ES-I3 (cell line): ENCODE measurements at regions not wholly inside any gene's neighbourhood (a gene's known extent, or its start where the extent isn't known, plus 50 kb on each side); places are given as distances from the start of the nearest gene placed in this dataset.
"Not testable (repeated sequence)": the region's sequence is repeated elsewhere in the genome, so short reads cannot be mapped to it uniquely, and the experiment has no call there.

Experiments used
- H3K36me3 ChIP-seq: 2 replicates; pipeline ENCODE4 v1.6.1; 2013; ENCODE audit warnings: mild to moderate bottlenecking, low read length, control low read depth, moderate library complexity; ENCODE audit not compliant: insufficient read depth
- H3K4me1 ChIP-seq: 2 replicates; pipeline ENCODE4 v1.6.1; 2013; ENCODE audit warnings: mild to moderate bottlenecking, control low read depth, low read length; ENCODE audit not compliant: insufficient read depth
- H3K9ac ChIP-seq: 2 replicates; pipeline ENCODE4 v1.6.1; 2013; ENCODE audit warnings: low read depth, mild to moderate bottlenecking, low read length, moderate library complexity
- H3K9me3 ChIP-seq: 2 replicates; pipeline ENCODE4 v1.6.1; 2013; ENCODE audit warnings: mild to moderate bottlenecking, low read length, moderate library complexity; ENCODE audit not compliant: control insufficient read depth, insufficient read depth

GRCh38 chr6:98047164-98047563 lies 764.1 kb upstream of the MMS22L start:
- H3K36me3 ChIP-seq = no peaks in the 10 kb centered on the region; the same call in 1 of the 2 replicates
- H3K9me3 ChIP-seq = no peaks in the 10 kb centered on the region
- peaks cover 57% of the 10 kb centered on the region for H3K4me1 ChIP-seq
- H3K9ac ChIP-seq = no peak overlapping the region

- Histone ChIP-seq H3K9ac (no peak overlapping the region), H3K9me3 (no peaks in the 10 kb centered on the region), H3K4me1 (peaks cover 52% of the 10 kb centered on the region), H3K36me3 (no peaks in the 10 kb centered on the region; the same call in 1 of the 2 replicates)
These were observed 764.9 kb upstream of the MMS22L start for GRCh38 chr6:98047871-98048270.

DNA sequence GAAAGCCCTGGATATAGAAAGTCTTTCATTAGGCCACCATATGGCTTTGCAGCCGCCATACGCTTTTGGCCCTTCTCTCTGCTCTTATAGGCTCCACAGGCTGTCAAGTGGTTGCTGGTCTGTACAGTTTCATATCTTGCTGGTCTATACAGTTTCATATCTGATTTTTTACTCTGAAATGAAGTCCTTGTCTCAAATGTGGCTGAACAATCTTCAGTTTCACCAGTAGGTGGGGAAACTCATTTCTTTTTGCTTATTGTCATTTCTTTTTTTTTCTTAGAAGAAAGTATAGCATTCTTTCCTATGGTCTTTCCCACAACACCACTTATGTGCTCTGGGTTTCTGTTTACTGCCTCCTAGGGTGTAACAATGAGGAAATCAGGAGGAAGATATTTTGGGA lies 771.4 kb upstream of the MMS22L start:
- Histone ChIP-seq H3K36me3 (no peaks in the 10 kb centered on the region), H3K4me1 (peaks cover 5% of the 10 kb centered on the region), H3K9me3 (no peaks in the 10 kb centered on the region), H3K9ac (no peak overlapping the region)

GRCh38 chr6:98056955-98057354 lies 773.9 kb upstream of the MMS22L start:
- H3K4me1 ChIP-seq = peaks cover 5% of the 10 kb centered on the region
- no peaks in the 10 kb centered on the region for H3K36me3 ChIP-seq
- H3K9ac ChIP-seq = no peak overlapping the region
- H3K9me3 ChIP-seq = no peaks in the 10 kb centered on the region

GRCh38 chr6:98067375-98067774 lies 767.0 kb upstream of the POU3F2 start:
- 0 out of 2 replicates have a peak, but pooled peaks cover 5% of the 10 kb centered on the region for H3K9me3 ChIP-seq
- H3K36me3 ChIP-seq = no peaks in the 10 kb centered on the region
- H3K9ac ChIP-seq = no peak overlapping the region
- H3K4me1 ChIP-seq = no peaks in the 10 kb centered on the region

- not testable (repeated sequence) for H3K9ac ChIP-seq, H3K4me1 ChIP-seq, H3K9me3 ChIP-seq, H3K36me3 ChIP-seq
These were observed 745.8 kb upstream of the POU3F2 start for GRCh38 chr6:98088537-98088936.

DNA sequence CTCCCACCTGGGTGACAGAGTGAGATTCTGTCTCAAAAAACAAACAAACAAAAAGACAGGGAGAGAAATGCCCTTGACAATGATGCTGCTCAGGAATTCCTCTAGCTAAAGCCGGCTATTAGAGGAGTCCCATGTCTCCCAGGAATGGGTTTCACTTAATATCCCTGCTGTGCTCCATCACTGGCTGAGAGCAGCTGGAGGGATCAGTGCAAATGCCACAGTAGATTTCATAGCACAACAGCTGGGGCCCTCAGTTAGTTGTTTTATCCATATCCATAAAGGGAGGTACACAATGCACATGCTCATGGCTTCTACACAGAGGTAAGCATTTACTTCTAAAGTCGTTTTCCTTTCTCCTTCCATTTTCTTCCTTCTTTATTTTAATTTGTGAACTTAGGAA lies 742.0 kb upstream of the POU3F2 start:
- H3K36me3 ChIP-seq = no peaks in the 10 kb centered on the region; the same call in 1 of the 2 replicates
- H3K4me1 ChIP-seq = no peaks in the 10 kb centered on the region
- no peaks in the 10 kb centered on the region for H3K9me3 ChIP-seq
- no peak overlapping the region for H3K9ac ChIP-seq

GRCh38 chr6:98094696-98095095 lies 739.7 kb upstream of the POU3F2 start:
- H3K9me3 ChIP-seq = no peaks in the 10 kb centered on the region
- H3K9ac ChIP-seq = no peak overlapping the region
- no peaks in the 10 kb centered on the region for H3K4me1 ChIP-seq
- no peaks in the 10 kb centered on the region; the same call in 1 of the 2 replicates for H3K36me3 ChIP-seq

- Histone ChIP-seq H3K9me3 (peaks cover 17% of the 10 kb centered on the region), H3K9ac (no peak overlapping the region), H3K4me1 (no peaks in the 10 kb centered on the region), H3K36me3 (peaks cover 11% of the 10 kb centered on the region)
These were observed 726.6 kb upstream of the POU3F2 start for GRCh38 chr6:98107801-98108200.

GRCh38 chr6:98116455-98116854 lies 717.9 kb upstream of the POU3F2 start:
- H3K4me1 ChIP-seq = peaks cover 3% of the 10 kb centered on the region; the same call in 1 of the 2 replicates
- no peak overlapping the region for H3K9ac ChIP-seq
- no peaks in the 10 kb centered on the region for H3K36me3 ChIP-seq
- H3K9me3 ChIP-seq = no peaks in the 10 kb centered on the region

GRCh38 chr6:98117068-98117467 lies 717.3 kb upstream of the POU3F2 start:
- Histone ChIP-seq H3K9me3 (no peaks in the 10 kb centered on the region), H3K36me3 (no peaks in the 10 kb centered on the region), H3K4me1 (peaks cover 3% of the 10 kb centered on the region; the same call in 1 of the 2 replicates), H3K9ac (no peak overlapping the region)

DNA sequence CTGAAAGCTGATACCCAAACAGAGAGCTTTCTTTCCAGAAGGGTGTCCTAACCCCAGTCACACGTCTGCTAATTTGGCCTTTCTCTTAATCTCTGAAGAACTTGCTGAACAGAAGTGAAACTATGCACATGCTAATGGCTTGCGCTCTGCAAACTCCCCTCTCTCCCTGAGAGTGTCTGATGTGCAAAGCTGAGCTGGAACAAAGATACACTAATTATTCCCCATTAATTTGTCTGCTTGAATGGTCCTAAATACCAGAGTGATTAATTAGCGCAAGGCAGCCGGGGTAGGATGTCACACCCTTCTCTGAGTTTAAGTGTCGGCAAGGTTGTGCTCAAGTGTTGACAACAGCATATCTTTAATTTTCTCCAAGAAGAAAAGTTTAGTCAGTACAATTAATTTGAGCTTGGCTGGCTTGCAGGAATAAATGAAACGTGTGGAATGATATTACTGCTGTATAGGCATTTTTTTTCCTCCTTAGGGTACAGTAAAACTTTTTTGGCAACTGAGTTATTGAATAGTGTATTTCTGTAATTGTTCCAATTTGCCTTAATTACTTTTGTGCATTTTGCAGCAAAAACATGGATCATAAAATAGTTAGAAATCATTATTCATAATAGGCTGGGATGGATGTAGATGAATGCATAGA lies 715.9 kb upstream of the POU3F2 start:
- no peaks in the 10 kb centered on the region for H3K9me3 ChIP-seq
- H3K4me1 ChIP-seq = peaks cover 3% of the 10 kb centered on the region; the same call in 1 of the 2 replicates
- no peak overlapping the region for H3K9ac ChIP-seq
- no peaks in the 10 kb centered on the region for H3K36me3 ChIP-seq

GRCh38 chr6:98124171-98124570 lies 710.2 kb upstream of the POU3F2 start:
- Histone ChIP-seq H3K36me3 (no peaks in the 10 kb centered on the region), H3K4me1 (peaks cover 8% of the 10 kb centered on the region), H3K9me3 (no peaks in the 10 kb centered on the region), H3K9ac (no peak overlapping the region)

DNA sequence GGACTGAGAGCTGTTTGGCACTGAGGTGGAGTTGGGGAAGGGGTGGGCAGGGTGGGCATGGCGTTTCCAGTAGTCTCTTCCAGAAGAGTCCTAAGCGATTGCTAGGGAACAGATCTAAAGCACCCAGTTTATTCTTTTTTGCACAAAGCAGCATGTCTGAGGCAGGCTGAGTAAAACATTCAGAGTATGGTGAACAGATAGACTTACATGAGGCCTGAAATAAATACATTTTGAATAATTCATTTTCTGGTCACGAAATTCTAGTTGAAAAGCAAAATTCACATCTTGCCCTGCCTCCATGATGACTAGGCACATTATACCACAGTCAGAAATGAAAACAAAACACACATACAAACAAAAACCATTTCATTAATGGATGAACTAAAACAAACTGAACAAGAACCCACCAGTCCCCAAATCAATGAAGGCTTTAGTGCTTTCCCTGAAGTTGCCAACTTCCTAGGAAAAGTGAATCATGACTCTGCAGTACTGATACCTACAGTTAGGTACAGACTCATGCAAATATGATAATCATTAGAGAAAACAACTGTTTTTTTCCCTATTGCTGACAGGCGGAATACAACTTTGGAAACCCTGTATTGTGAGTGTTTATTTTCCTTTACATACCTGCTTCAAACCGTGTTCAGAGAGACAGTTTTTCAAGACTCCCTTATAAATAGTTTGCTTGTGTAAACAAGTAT lies 702.9 kb upstream of the POU3F2 start:
- H3K9ac ChIP-seq = no peak overlapping the region
- no peaks in the 10 kb centered on the region for H3K36me3 ChIP-seq
- no peaks in the 10 kb centered on the region for H3K9me3 ChIP-seq
- peaks cover 15% of the 10 kb centered on the region for H3K4me1 ChIP-seq

DNA sequence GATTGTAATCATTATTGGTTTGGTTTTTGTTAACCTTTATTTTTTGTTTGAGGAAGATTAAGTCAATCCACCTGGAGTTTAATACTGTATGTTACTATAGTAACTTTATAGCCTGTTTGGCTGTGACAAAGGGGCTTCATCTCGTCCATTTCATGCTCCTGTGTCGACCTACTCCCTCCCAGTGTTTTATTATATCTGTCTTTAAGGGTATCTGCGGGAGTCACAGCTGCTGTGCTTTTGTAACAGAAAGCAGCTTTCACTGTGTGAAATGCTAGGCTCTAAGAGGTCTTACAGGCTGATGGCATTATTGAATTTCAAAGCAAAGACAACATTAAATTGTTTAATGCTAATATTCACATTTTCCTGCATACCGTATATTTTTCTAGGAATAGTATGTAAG lies 698.0 kb upstream of the POU3F2 start:
- Histone ChIP-seq H3K36me3 (peaks cover 3% of the 10 kb centered on the region; the same call in 1 of the 2 replicates), H3K4me1 (peaks cover 13% of the 10 kb centered on the region; the same call in 1 of the 2 replicates), H3K9ac (no peak overlapping the region), H3K9me3 (no peaks in the 10 kb centered on the region)
